ENCODE measurements at regions not wholly inside any gene's neighbourhood (a gene's known extent, or its start where the extent isn't known, plus 50 kb on each side); places are given as distances from the start of the nearest gene placed in this dataset.
A peak's percentile ranks its signal among the peaks of the same experiment; 100 is the strongest.

- peak in 1 of 3 donors; percentile 16 for ATAC-seq
- Mint-ChIP-seq H3K36me3 (no peaks in the 10 kb centered on the region), H3K27me3 (ENCODE audit: low read depth in 2 of 2) (no peaks in the 10 kb centered on the region), H3K4me3 (peak overlapping the region; percentile 99), H3K9me3 (no peaks in the 10 kb centered on the region), H3K27ac (peak overlapping the region; percentile 92 to 99), H3K4me1 (peaks cover 58 to 74% of the 10 kb centered on the region in 2 donors)
- H3K36me3 ChIP-seq (ENCODE audit: control insufficient read depth, insufficient read depth, low read length), result no peaks in the 10 kb centered on the region
- DNase-seq, result peak; percentile 52 to 81
- peak overlapping the region; percentile 100 for H3K4me3 ChIP-seq (ENCODE audit: low read length)
- H3K9me3 ChIP-seq (ENCODE audit: control insufficient read depth, insufficient read depth, low read length), result no peaks in the 10 kb centered on the region
- H3K4me1 ChIP-seq (ENCODE audit: control insufficient read depth, insufficient read depth, low read length), result peaks cover 55% of the 10 kb centered on the region
- H3K27ac ChIP-seq (ENCODE audit: low read length), result peak overlapping the region; percentile 98
- no peaks in the 10 kb centered on the region for H3K27me3 ChIP-seq (ENCODE audit: control insufficient read depth, insufficient read depth, low read length)
- TF ChIP-seq, protein P1, sequence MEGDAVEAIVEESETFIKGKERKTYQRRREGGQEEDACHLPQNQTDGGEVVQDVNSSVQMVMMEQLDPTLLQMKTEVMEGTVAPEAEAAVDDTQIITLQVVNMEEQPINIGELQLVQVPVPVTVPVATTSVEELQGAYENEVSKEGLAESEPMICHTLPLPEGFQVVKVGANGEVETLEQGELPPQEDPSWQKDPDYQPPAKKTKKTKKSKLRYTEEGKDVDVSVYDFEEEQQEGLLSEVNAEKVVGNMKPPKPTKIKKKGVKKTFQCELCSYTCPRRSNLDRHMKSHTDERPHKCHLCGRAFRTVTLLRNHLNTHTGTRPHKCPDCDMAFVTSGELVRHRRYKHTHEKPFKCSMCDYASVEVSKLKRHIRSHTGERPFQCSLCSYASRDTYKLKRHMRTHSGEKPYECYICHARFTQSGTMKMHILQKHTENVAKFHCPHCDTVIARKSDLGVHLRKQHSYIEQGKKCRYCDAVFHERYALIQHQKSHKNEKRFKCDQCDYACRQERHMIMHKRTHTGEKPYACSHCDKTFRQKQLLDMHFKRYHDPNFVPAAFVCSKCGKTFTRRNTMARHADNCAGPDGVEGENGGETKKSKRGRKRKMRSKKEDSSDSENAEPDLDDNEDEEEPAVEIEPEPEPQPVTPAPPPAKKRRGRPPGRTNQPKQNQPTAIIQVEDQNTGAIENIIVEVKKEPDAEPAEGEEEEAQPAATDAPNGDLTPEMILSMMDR (IDR thresholded peaks at IDR 0.05), result no peak
- intact Hi-C loops (cut with micrococcal nuclease), result no loop called here
- WGBS (ENCODE audit: insufficient coverage), result under 1% methylated on average over 65 of the region's 65 CpGs
Measured at GRCh38 chr16:85556456-85557082, 56.6 kb upstream of the GSE1 start.

GRCh38 chr16:85557083-85557970 is 55.8 kb upstream of the GSE1 start:
- Histone ChIP-seq H3K9me3 (ENCODE audit: control insufficient read depth, insufficient read depth, low read length) (no peaks in the 10 kb centered on the region), H3K27me3 (ENCODE audit: control insufficient read depth, insufficient read depth, low read length) (no peaks in the 10 kb centered on the region), H3K4me1 (ENCODE audit: control insufficient read depth, insufficient read depth, low read length) (peaks cover 55% of the 10 kb centered on the region), H3K36me3 (ENCODE audit: control insufficient read depth, insufficient read depth, low read length) (no peaks in the 10 kb centered on the region), H3K27ac (ENCODE audit: low read length) (peak overlapping the region; percentile 88), H3K4me3 (ENCODE audit: low read length) (peak overlapping the region; percentile 100)
- Mint-ChIP-seq H3K4me3 (peak overlapping the region; percentile 88), H3K27ac (peak overlapping the region; percentile 92 to 99), H3K4me1 (peaks cover 66 to 79% of the 10 kb centered on the region in 2 donors), H3K9me3 (no peaks in the 10 kb centered on the region), H3K36me3 (no peaks in the 10 kb centered on the region), H3K27me3 (ENCODE audit: low read depth in 2 of 2) (no peaks in the 10 kb centered on the region)
- ATAC-seq (peak in 1 of 3 donors; percentile 7), DNase-seq (peak in 1 of 2 donors; percentile 76)
- TF ChIP-seq, protein P1 (IDR thresholded peaks at IDR 0.05), result no peak
- under 1% methylated on average over 21 of the region's 22 CpGs for WGBS (ENCODE audit: insufficient coverage)
- intact Hi-C loops (cut with micrococcal nuclease), result no loop called here

DNA sequence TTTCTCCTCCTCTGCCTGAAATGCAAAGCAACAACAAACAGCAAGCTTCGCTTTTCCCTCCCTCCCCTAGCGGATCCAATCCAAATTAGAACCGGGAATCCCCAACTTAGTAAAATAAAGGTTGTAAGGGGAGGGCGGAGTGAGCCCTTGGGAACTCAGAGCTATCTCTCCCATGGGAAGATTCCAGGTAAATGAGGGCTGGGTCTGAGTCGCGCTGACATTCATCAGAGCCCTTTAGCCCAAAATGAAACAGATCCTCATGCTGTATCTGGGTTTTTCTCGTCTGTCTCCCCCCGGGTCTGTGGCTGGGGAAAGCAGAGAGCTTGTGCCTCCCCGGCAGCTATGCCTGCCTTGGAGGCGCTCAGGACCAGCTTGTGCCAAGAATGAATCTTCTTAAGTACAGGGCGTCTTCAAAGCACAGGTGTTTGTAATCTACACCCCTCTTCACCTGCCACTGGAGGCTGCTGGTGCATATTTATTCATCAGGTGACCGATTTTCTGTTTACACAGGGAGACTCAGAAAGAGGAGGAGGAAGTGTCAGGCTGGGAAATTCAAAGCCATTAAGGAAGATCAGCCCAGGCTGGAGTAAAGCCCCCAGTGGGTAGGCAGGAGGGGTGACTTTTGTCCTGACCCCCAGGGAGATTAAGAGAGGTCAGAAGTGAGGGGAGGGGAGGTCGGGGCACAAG is 55.0 kb upstream of the GSE1 start:
- DNase-seq (peak in 1 of 2 donors; percentile 60), ATAC-seq (no peak)
- H3K27ac Mint-ChIP-seq, result peak overlapping the region; percentile 92 to 99
- H3K27me3 ChIP-seq (ENCODE audit: control insufficient read depth, insufficient read depth, low read length), result no peaks in the 10 kb centered on the region
- peak overlapping the region; percentile 100 for H3K4me3 ChIP-seq (ENCODE audit: low read length)
- H3K27me3 Mint-ChIP-seq (ENCODE audit: low read depth in 2 of 2), result no peaks in the 10 kb centered on the region
- peak overlapping the region; percentile 88 for H3K4me3 Mint-ChIP-seq
- H3K4me1 ChIP-seq (ENCODE audit: control insufficient read depth, insufficient read depth, low read length), result peaks cover 54% of the 10 kb centered on the region
- no peaks in the 10 kb centered on the region for H3K36me3 Mint-ChIP-seq
- H3K27ac ChIP-seq (ENCODE audit: low read length), result peak overlapping the region; percentile 88
- H3K36me3 ChIP-seq (ENCODE audit: control insufficient read depth, insufficient read depth, low read length), result no peaks in the 10 kb centered on the region
- no peaks in the 10 kb centered on the region for H3K9me3 ChIP-seq (ENCODE audit: control insufficient read depth, insufficient read depth, low read length)
- intact Hi-C loops (cut with micrococcal nuclease), result no loop called here
- no peaks in the 10 kb centered on the region for H3K9me3 Mint-ChIP-seq
- 24% methylated on average over 11 of the region's 13 CpGs for WGBS (ENCODE audit: insufficient coverage)
- H3K4me1 Mint-ChIP-seq, result peaks cover 68 to 81% of the 10 kb centered on the region in 2 donors
- TF ChIP-seq, protein P1 (IDR thresholded peaks at IDR 0.05), result no peak
